ENCODE measurements at regions not wholly inside any gene's neighbourhood (a gene's known extent, or its start where the extent isn't known, plus 50 kb on each side); places are given as distances from the start of the nearest gene placed in this dataset.
A peak's percentile ranks its signal among the peaks of the same experiment; 100 is the strongest.

DNA sequence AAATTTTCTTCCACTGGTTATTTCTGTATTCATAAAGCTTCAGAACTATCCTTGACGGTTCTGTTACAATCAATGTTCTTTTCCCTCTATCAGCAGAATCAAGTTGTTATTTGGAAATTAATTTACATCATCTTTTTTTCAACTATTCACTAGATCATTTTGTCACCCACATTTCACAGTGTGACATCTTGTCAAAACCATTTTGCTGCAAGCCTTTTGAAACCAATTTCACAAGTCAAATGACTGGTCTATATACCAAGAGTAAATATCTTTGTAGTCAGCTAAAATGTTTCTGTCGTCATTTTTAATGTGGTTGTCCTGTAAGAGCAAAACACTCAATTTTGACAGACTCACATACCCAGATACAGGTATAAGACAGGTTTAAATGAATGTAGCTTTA is 984.3 kb upstream of the TYRP1 start:
- DNase-seq (ENCODE audit: low read depth): no peak
- no peak overlapping the region for H3K4me3 ChIP-seq (ENCODE audit: low read depth, low read length)
- TF ChIP-seq, protein P1, sequence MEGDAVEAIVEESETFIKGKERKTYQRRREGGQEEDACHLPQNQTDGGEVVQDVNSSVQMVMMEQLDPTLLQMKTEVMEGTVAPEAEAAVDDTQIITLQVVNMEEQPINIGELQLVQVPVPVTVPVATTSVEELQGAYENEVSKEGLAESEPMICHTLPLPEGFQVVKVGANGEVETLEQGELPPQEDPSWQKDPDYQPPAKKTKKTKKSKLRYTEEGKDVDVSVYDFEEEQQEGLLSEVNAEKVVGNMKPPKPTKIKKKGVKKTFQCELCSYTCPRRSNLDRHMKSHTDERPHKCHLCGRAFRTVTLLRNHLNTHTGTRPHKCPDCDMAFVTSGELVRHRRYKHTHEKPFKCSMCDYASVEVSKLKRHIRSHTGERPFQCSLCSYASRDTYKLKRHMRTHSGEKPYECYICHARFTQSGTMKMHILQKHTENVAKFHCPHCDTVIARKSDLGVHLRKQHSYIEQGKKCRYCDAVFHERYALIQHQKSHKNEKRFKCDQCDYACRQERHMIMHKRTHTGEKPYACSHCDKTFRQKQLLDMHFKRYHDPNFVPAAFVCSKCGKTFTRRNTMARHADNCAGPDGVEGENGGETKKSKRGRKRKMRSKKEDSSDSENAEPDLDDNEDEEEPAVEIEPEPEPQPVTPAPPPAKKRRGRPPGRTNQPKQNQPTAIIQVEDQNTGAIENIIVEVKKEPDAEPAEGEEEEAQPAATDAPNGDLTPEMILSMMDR (conservative IDR thresholded peaks at IDR 0.05; ENCODE audit: low read depth, low read length): no peak

DNA sequence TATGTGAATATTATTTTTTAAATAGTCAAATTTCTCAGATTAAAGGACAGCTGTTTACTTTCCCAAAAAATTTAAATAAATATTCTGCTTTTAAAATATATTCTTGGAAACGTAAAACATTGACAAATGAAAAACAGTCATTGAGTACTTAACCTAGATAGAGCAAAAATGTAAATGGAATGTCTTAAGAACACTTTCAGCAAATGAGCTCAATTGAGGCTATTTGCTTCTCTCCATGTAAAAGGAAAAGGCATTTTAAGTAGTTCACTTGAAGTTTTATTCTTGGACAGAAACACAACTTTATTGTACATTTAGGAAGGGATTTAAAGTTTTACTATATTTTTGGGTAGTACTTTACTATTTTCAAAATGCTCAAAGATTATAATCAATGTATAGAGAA is 983.6 kb upstream of the TYRP1 start:
- H3K4me3 ChIP-seq (ENCODE audit: low read depth, low read length): no peak overlapping the region
- no peak for DNase-seq (ENCODE audit: low read depth)
- TF ChIP-seq, protein P1 (conservative IDR thresholded peaks at IDR 0.05; ENCODE audit: low read depth, low read length): no peak

DNA sequence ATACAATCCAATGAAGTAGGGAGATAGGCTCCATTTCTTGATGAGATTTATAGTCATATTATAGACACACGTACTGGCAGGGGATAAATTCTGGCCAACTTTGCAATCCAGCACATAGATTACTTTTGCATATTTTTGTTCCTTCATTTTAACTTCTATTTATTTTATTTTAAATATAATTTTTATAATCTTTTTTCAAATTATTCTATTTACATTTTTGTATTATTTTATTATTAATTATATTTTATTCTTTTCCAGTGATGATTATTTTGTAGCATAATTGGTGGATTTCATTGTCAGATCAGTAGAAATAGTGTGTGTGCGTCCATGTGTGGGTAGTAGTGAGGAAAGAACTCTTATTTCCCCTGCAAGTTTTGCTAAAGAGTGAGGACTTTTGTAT is 980.1 kb upstream of the TYRP1 start:
- TF ChIP-seq, protein P1 (conservative IDR thresholded peaks at IDR 0.05; ENCODE audit: low read depth, low read length): no peak

DNA sequence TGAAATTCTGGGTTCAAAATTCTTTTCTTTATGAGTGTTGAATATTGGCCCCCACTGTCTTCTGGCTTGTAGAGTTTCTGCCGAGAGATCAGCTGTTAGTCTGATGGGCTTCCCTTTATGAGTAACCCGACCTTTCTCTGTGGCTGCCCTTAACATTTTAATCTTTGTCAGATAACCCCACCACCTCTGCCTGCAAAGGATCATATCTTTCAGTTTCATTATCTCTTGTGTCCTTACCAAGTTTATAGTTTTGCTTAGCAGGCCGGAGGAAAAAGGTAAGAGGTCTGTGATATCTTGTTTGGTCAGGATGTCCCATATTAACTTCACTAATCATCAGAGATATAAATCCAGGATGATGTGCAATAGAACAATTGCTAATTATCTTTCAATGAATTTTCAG is 970.2 kb upstream of the TYRP1 start:
- DNase-seq (ENCODE audit: low read depth): no peak
- no peak overlapping the region for H3K4me3 ChIP-seq (ENCODE audit: low read depth, low read length)
- TF ChIP-seq, protein P1 (conservative IDR thresholded peaks at IDR 0.05; ENCODE audit: low read depth, low read length): no peak

More for the DNA sequence above, 980.1 kb upstream of the TYRP1 start:
- no peak overlapping the region for H3K4me3 ChIP-seq (ENCODE audit: low read depth, low read length)
- DNase-seq (ENCODE audit: low read depth): no peak

DNA sequence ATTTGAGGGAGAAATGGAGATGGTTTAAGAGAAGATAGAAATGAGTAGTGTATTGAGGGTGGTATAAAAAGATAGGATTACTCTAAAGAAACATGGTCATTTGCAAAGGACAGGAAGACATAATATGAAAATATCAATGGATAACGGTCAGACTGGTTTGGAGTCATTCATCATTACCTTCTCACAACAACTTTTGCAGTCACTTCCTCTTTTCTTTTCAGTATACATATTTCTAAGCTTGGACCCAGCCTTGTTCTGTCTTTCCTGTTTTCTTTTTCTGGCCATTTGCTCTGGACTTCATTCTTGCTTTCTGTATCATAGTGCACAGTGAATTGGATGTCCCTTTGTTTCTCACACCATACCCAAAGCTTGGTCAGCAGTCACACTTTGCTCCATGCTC is 966.5 kb upstream of the TYRP1 start:
- TF ChIP-seq, protein P1 (conservative IDR thresholded peaks at IDR 0.05; ENCODE audit: low read depth, low read length): no peak
- H3K4me3 ChIP-seq (ENCODE audit: low read depth, low read length): no peak overlapping the region
- DNase-seq (ENCODE audit: low read depth): no peak

DNA sequence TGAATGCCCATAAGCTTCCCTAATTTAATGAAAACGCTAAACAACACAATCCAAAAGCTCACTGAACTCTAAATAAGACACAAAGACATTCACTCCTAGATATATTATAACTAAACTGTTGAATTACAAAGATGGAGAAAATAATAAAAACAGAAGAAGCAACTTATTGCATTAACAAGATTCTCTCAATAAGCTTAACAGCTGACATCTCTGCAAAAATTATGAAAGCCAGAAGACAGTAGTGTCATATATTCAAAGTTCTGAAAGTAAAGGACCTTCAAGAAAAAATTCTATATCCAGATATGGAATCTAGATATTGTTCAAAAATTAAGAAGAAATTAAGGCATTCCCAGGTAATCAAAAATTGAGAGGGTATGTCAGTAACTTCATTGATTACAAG is 957.8 kb upstream of the TYRP1 start:
- H3K4me3 ChIP-seq (ENCODE audit: low read depth, low read length): no peak overlapping the region
- TF ChIP-seq, protein P1 (conservative IDR thresholded peaks at IDR 0.05; ENCODE audit: low read depth, low read length): no peak
- DNase-seq (ENCODE audit: low read depth): peak; percentile 13

DNA sequence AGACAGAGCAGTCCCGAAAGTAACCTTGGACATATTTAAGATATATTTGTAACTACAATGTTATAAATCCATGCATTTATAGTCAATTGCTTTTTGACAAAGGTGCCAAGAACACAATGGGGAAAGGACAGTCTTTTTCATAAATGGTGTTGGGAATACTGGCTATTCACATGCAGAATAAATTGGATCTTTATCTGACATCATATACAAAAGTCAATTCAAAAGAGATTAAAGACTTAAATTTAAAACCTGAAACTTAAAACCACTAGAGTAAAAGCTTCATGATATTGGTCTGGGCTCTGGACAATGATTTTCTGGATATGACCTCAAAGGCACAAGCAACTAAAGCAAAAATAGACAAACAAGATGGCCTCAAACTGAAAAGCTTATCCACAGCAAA is 950.7 kb upstream of the TYRP1 start:
- H3K4me3 ChIP-seq (ENCODE audit: low read depth, low read length): no peak overlapping the region
- no peak for DNase-seq (ENCODE audit: low read depth)
- TF ChIP-seq, protein P1 (conservative IDR thresholded peaks at IDR 0.05; ENCODE audit: low read depth, low read length): no peak
